ENCODE measurements at regions not wholly inside any gene's neighbourhood (a gene's known extent, or its start where the extent isn't known, plus 50 kb on each side); places are given as distances from the start of the nearest gene placed in this dataset.

DNA sequence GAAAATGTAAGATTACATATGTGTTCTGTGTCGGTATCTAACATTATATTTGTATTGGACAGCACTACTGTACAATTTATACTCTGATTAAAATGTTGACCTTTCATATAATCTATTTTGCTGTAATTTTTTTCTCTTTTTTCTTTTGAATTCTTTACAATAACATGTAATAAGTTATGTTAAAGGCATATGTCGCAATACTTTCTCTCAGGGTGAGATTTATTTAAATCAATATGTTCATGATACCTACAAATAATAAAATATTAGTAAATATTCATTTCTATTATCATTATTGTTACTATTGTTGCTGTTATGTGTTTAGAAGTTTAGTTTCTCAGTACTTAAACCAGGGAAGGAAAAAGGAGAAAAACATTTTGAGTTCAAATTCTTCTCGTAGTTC lies 807.4 kb downstream of the STIM2 start:
- Histone ChIP-seq H3K27me3 (no peaks in the 10 kb centered on the region), H3K4me1 (peaks cover 0 to 5% (median 3%) of the 10 kb centered on the region in 3 donors), H3K4me3 (no peak overlapping the region), H3K9me3 (no peaks in the 10 kb centered on the region), H3K36me3 (no peaks in the 10 kb centered on the region), H3K27ac (no peak overlapping the region)
- no peak for ATAC-seq
- TF ChIP-seq, protein P1, sequence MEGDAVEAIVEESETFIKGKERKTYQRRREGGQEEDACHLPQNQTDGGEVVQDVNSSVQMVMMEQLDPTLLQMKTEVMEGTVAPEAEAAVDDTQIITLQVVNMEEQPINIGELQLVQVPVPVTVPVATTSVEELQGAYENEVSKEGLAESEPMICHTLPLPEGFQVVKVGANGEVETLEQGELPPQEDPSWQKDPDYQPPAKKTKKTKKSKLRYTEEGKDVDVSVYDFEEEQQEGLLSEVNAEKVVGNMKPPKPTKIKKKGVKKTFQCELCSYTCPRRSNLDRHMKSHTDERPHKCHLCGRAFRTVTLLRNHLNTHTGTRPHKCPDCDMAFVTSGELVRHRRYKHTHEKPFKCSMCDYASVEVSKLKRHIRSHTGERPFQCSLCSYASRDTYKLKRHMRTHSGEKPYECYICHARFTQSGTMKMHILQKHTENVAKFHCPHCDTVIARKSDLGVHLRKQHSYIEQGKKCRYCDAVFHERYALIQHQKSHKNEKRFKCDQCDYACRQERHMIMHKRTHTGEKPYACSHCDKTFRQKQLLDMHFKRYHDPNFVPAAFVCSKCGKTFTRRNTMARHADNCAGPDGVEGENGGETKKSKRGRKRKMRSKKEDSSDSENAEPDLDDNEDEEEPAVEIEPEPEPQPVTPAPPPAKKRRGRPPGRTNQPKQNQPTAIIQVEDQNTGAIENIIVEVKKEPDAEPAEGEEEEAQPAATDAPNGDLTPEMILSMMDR (IDR thresholded peaks at IDR 0.05), result no peak
- DNase-seq, result no peak
- 46 to 56% methylated on average over 3 of the region's 3 CpGs for WGBS, 2 donors
- FAIRE-seq, result peak; percentile 37
- intact Hi-C loops (cut with DNase I), result no loop called here

DNA sequence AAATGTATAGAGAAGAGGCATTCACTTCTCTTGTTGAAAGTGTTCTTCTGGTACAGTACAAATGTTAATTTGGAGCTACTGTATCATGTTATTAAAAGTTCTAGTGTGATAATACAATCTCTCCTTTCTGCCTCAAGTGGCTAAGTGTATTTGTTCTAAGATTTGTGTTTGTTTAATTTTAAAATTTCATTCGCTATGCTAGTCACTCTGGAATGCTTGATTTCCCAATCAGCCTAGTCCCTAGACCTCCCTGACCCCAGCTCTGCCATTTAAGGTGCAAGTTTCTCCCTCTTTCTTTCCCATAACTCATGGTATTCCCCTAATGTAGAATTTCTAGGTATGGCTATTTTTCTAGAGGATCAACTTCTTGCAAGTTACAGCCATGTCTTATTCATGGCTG lies 817.4 kb downstream of the STIM2 start:
- FAIRE-seq (no peak), ATAC-seq (no peak), DNase-seq (no peak)
- TF ChIP-seq, protein P1 (IDR thresholded peaks at IDR 0.05), result no peak
- Histone ChIP-seq H3K4me3 (no peak overlapping the region), H3K9me3 (no peaks in the 10 kb centered on the region), H3K27ac (no peak overlapping the region), H3K27me3 (no peaks in the 10 kb centered on the region), H3K36me3 (no peaks in the 10 kb centered on the region), H3K4me1 (no peaks in the 10 kb centered on the region)
- WGBS, 2 donors, result 21 to 32% methylated on average over 1 of the region's 1 CpG
- intact Hi-C loops (cut with DNase I), result no loop called here

DNA sequence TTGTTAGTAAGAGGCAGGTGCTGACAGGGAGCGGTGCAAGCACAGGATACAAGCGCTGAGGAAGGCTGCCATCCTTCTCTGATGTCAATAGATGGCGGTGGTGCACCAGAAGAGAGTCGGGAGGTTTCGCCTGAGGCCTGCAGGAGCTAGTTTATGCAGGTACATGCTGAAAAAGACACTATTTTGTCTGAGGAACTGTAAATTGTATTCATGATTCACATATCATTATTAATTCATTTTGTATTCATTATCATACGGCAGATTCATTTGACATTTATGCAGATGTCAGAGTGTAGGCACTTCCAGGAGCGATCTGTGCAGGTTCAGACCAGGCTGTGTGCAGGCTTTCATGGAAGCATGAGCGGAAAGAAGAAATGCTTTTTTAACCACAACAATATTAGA lies 824.0 kb downstream of the STIM2 start:
- Histone ChIP-seq H3K27me3 (no peaks in the 10 kb centered on the region), H3K36me3 (no peaks in the 10 kb centered on the region), H3K4me3 (no peak overlapping the region), H3K27ac (no peak overlapping the region), H3K4me1 (no peaks in the 10 kb centered on the region), H3K9me3 (no peaks in the 10 kb centered on the region)
- intact Hi-C loops (cut with DNase I), result no loop called here
- peak; percentile 36 to 60 (median 44) for DNase-seq
- WGBS, 2 donors, result 30 to 33% methylated on average over 8 of the region's 8 CpGs
- FAIRE-seq, result no peak
- TF ChIP-seq, protein P1 (IDR thresholded peaks at IDR 0.05), result peak; percentile 39 to 62 (median 52)
- peak; percentile 74 to 95 (median 92) for ATAC-seq

DNA sequence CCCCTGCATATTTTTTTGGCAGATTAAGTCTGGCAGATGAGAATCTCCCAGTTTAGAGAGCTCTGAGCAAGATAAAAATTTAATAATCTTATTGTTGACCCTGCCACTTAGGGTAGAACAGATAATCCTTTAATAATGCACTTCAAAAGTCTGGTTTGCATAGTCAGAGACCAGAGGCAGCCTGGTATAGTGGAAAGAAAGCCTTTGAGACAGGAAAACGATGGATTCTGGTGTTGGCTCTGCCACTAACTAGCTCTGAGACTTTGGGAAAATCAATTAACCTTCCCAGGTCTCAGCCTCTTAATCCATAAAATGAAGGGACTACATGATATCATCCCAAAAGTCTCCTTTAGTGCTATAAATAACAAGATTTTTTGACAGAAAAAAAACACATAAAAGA lies 824.5 kb downstream of the STIM2 start:
- H3K4me1 ChIP-seq, result no peaks in the 10 kb centered on the region
- TF ChIP-seq, protein P1 (IDR thresholded peaks at IDR 0.05), result no peak
- no peak for FAIRE-seq

DNA sequence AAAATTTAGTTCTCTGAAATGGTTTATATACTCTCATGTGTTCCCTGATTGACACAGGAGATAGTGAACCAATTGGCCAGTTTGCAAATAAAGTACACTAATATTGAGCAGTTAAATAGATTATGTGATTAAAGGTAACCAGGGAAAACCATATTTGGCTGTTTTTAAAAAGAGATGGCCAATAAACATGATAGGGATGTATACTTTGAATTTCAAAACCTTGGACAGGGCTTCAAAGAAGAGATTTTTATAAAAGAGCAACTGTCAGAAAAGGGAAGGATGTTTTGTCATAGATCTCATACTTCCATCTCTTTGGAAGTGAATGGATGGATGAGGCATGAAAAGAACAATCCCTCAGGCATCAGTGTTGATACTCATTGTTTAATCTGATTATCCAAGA lies 825.3 kb downstream of the STIM2 start:
- intact Hi-C loops (cut with DNase I), result no loop called here
- no peak overlapping the region for H3K27ac ChIP-seq
- no peaks in the 10 kb centered on the region for H3K36me3 ChIP-seq
- no peak for DNase-seq
- FAIRE-seq, result no peak
- TF ChIP-seq, protein P1 (IDR thresholded peaks at IDR 0.05), result no peak
- no peak for ATAC-seq
- no peaks in the 10 kb centered on the region for H3K4me1 ChIP-seq
- H3K9me3 ChIP-seq, result no peaks in the 10 kb centered on the region
- H3K4me3 ChIP-seq, result no peak overlapping the region
- no peaks in the 10 kb centered on the region for H3K27me3 ChIP-seq

More for the DNA sequence above, 824.5 kb downstream of the STIM2 start:
- no peak for DNase-seq
- H3K27ac ChIP-seq, result no peak overlapping the region
- 53 to 78% methylated on average over 1 of the region's 1 CpG for WGBS, 2 donors
- no peak overlapping the region for H3K4me3 ChIP-seq
- intact Hi-C loops (cut with DNase I), result no loop called here
- no peak for ATAC-seq
- no peaks in the 10 kb centered on the region for H3K9me3 ChIP-seq
- no peaks in the 10 kb centered on the region for H3K36me3 ChIP-seq
- H3K27me3 ChIP-seq, result no peaks in the 10 kb centered on the region
